PC-9 (cell line): ENCODE measurements at regions not wholly inside any gene's neighbourhood (a gene's known extent, or its start where the extent isn't known, plus 50 kb on each side); places are given as distances from the start of the nearest gene placed in this dataset.

Experiments used
- BruUV-seq: library from RNA; stranded (reverse); fragments of 400-500 nt; replicated peaks from 2 replicates; lab custom pipeline; 2021; lab: Mats Ljungman, UMichigan
- CTCF ChIA-PET: fragments of 300-600 bp; sonication (Branson Sonifier 250); formaldehyde crosslinking; loops from one replicate; lab custom pipeline; 2022; ENCODE audit warnings: antibody characterized with exemption; lab: Charles Lee
- POLR2A ChIA-PET: fragments of 300-600 bp; sonication (Branson Sonifier 250); formaldehyde crosslinking; loops from one replicate; lab custom pipeline; 2022; ENCODE audit warnings: antibody characterized with exemption; ENCODE audit not compliant: unreplicated experiment; lab: Charles Lee
- DNase-seq, 2 experiments: peaks; one replicate each; pipeline versions ENCODE4 v3.0.0 to v3.0.0-alpha.2; 2015 to 2022; ENCODE audit warnings: mixed read lengths in 1 of 2
- H2AFZ ChIP-seq: fragments of 200-600 bp; sonication (generic); 2 replicates; pipeline ENCODE4 v1.8.1; 2017; ENCODE audit warnings: antibody characterized with exemption
- H3F3A ChIP-seq: fragments of 200-600 bp; sonication (generic); 2 replicates; pipeline ENCODE4 v1.8.1; 2017; ENCODE audit warnings: antibody characterized with exemption, mild to moderate bottlenecking, low read depth; ENCODE audit not compliant: insufficient read depth
- H3K27ac ChIP-seq: fragments of 200-600 bp; sonication (generic); 2 replicates; pipeline ENCODE4 v1.6.1; 2016; ENCODE audit warnings: mixed run types
- H3K27me3 ChIP-seq: fragments of 200-600 bp; sonication (generic); 2 replicates; pipeline ENCODE4 v1.6.1; 2016; ENCODE audit warnings: low read depth, mixed run types; ENCODE audit not compliant: insufficient read depth
- H3K36me3 ChIP-seq: fragments of 200-600 bp; sonication (generic); 2 replicates; pipeline ENCODE4 v1.6.1; 2016; ENCODE audit warnings: low read depth, mixed run types
- H3K4me1 ChIP-seq: fragments of 200-600 bp; sonication (generic); replicated peaks from 2 replicates; pipeline ENCODE4 v1.6.1; 2016; ENCODE audit warnings: mixed run types; ENCODE audit not compliant: insufficient read depth
- H3K4me2 ChIP-seq: fragments of 200-600 bp; sonication (generic); 2 replicates; pipeline ENCODE4 v1.6.1; 2017; ENCODE audit warnings: mixed run types
- H3K4me3 ChIP-seq: fragments of 200-600 bp; sonication (generic); 2 replicates; pipeline ENCODE4 v1.6.1; 2016; ENCODE audit warnings: mixed run types
- H3K79me2 ChIP-seq: fragments of 200-600 bp; sonication (generic); 2 replicates; pipeline ENCODE4 v1.6.1; 2017; ENCODE audit warnings: low read depth, mixed run types
- H3K9me2 ChIP-seq: fragments of 200-600 bp; sonication (generic); 2 replicates; pipeline ENCODE4 v1.8.1; 2017; ENCODE audit warnings: mild to moderate bottlenecking; ENCODE audit not compliant: insufficient read depth
- H3K9me3 ChIP-seq: fragments of 200-600 bp; sonication (generic); 2 replicates; pipeline ENCODE4 v1.8.1; 2016; ENCODE audit warnings: low read depth; ENCODE audit not compliant: insufficient read depth
- H4K20me1 ChIP-seq: fragments of 200-600 bp; sonication (generic); 2 replicates; pipeline ENCODE4 v1.8.1; 2017; ENCODE audit not compliant: insufficient read depth
- EZH2 ChIP-seq: fragments of 200-600 bp; sonication (generic); IDR thresholded peaks from 2 replicates; pipeline ENCODE4 v1.8.0; 2017; ENCODE audit warnings: antibody characterized with exemption, low read depth
- intact Hi-C: fragments of 100-400 bp; cut with micrococcal nuclease; formaldehyde crosslinking; loops from one replicate; pipeline ENCODE4 v1.10.0; 2022; ENCODE audit not compliant: unreplicated experiment
- TF ChIP-seq, protein P1 (sequence below): fragments of 200-600 bp; sonication (generic); conservative IDR thresholded peaks from 2 replicates; pipeline ENCODE4 v1.6.1; 2017; ENCODE audit warnings: mixed run types, antibody characterized with exemption, mild to moderate bottlenecking, moderate library complexity

DNA sequence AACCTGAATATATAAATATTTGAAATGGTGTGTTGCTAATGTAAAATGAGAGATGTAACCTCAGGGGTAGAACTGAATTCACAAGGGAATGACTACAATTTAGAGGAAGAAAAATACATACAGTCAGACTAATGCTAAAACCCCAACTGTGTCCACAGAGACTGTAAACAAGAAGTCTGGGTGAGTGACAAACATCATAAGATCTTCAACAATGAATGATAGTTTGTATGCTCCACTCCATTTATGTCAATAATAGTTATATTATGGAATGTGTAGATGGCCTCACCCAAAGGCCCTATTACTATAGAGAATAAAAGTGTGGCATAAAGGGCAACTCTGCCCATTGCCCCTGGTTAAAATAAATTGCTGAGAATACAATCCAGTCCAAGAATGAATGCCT is 102.9 kb downstream of the CETN3 start:
- Histone ChIP-seq H3K4me2 (no peak overlapping the region), H3K27me3 (no peaks in the 10 kb centered on the region), H3K4me1 (no peaks in the 10 kb centered on the region), H3K9me3 (no peaks in the 10 kb centered on the region; the same call in 1 of the 2 replicates), H4K20me1 (0 out of 2 replicates have a peak, but pooled peaks cover 2% of the 10 kb centered on the region), H3K9me2 (no peaks in the 10 kb centered on the region), H3K4me3 (no peak overlapping the region), H3K36me3 (no peaks in the 10 kb centered on the region), H3K79me2 (no peaks in the 10 kb centered on the region), H3K27ac (no peak overlapping the region), H2AFZ (no peak overlapping the region), H3F3A (no peaks in the 10 kb centered on the region)
- no peak for DNase-seq
- TF ChIP-seq, protein P1, sequence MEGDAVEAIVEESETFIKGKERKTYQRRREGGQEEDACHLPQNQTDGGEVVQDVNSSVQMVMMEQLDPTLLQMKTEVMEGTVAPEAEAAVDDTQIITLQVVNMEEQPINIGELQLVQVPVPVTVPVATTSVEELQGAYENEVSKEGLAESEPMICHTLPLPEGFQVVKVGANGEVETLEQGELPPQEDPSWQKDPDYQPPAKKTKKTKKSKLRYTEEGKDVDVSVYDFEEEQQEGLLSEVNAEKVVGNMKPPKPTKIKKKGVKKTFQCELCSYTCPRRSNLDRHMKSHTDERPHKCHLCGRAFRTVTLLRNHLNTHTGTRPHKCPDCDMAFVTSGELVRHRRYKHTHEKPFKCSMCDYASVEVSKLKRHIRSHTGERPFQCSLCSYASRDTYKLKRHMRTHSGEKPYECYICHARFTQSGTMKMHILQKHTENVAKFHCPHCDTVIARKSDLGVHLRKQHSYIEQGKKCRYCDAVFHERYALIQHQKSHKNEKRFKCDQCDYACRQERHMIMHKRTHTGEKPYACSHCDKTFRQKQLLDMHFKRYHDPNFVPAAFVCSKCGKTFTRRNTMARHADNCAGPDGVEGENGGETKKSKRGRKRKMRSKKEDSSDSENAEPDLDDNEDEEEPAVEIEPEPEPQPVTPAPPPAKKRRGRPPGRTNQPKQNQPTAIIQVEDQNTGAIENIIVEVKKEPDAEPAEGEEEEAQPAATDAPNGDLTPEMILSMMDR = no peak
- TF ChIP-seq EZH2 = no peak
- CTCF ChIA-PET = no interaction called here
- no TSS peak for BruUV-seq
- POLR2A ChIA-PET = no interaction called here
- intact Hi-C loops = no loop called here

DNA sequence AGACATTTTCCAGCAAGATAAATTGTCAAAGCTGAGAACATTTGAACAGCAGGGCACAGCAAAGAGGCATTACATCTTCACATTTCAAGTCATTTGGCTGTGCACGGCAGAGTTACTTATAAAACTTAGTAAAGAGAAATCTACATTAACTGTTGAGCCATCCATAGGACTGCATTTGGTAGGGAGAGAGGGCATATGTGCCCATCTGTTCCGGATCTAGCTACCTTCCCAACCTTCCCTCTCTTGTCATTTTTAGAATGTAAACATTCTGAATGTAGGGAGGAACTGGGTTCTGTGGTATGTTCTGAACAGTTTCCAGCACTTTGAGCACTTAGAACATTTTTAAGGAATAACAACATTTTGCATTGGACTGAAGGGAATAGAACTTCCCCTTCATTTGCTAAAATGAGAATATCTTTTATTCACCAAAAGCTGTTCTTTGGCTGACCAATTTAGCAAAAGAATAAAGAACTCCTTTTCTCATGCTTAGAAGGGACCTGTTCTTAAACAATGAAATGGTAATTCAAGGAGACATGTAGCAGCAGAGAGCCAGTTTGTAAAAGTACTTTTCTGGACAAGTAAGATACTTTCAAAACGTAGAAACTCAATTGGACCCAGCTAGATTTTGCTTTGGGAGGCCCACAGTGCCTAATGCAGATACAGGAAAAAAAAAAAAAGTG is 104.4 kb downstream of the CETN3 start:
- Histone ChIP-seq H3K4me1 (no peaks in the 10 kb centered on the region), H3K79me2 (no peaks in the 10 kb centered on the region), H3F3A (no peaks in the 10 kb centered on the region), H3K9me3 (no peaks in the 10 kb centered on the region; the same call in 1 of the 2 replicates), H4K20me1 (0 out of 2 replicates have a peak, but pooled peaks cover 2% of the 10 kb centered on the region), H2AFZ (no peak overlapping the region), H3K36me3 (no peaks in the 10 kb centered on the region), H3K9me2 (no peaks in the 10 kb centered on the region), H3K4me3 (no peak overlapping the region), H3K4me2 (no peak overlapping the region), H3K27me3 (no peaks in the 10 kb centered on the region), H3K27ac (no peak overlapping the region)
- ChIA-PET CTCF (no interaction called here), POLR2A (no interaction called here)
- DNase-seq = no peak
- TF ChIP-seq, protein P1 = no peak
- TF ChIP-seq EZH2 = no peak
- BruUV-seq = no TSS peak
- intact Hi-C loops = no loop called here

DNA sequence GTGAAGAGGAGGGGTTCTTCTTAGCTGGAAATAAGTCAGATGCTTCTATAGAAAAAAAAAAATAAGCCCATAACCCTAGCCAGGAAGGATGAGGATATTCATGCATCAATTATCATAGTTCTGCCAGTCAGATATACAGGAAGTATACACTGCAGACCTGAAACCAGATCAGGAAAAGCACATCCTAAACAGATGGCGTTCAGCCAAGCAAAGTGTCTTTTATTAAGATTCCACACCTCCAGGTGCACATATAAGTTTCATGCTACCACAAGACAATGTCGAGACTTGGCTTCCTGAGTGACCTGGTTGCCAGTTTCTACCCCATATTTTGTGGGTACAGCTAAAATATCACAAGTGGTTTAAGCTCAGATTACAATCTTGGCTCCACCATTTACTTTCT is 108.3 kb downstream of the CETN3 start:
- CTCF ChIA-PET = no interaction called here
- intact Hi-C loops = no loop called here

More for the DNA sequence above, 108.3 kb downstream of the CETN3 start:
- Histone ChIP-seq H3K79me2 (no peaks in the 10 kb centered on the region), H3K27me3 (no peaks in the 10 kb centered on the region), H3K27ac (no peak overlapping the region), H3F3A (no peaks in the 10 kb centered on the region), H3K36me3 (no peaks in the 10 kb centered on the region), H3K4me1 (no peaks in the 10 kb centered on the region), H3K4me3 (no peak overlapping the region), H3K9me2 (no peaks in the 10 kb centered on the region), H3K9me3 (no peaks in the 10 kb centered on the region; the same call in 1 of the 2 replicates), H2AFZ (no peak overlapping the region), H3K4me2 (no peak overlapping the region), H4K20me1 (0 out of 2 replicates have a peak, but pooled peaks cover 2% of the 10 kb centered on the region)
- POLR2A ChIA-PET = no interaction called here
- DNase-seq = no peak
- no peak for TF ChIP-seq EZH2
- TF ChIP-seq, protein P1 = no peak
- no TSS peak for BruUV-seq
